Suppressor macrophage treated with lipopolysaccharide for 4 hours (primary cell): ENCODE measurements at regions not wholly inside any gene's neighbourhood (a gene's known extent, or its start where the extent isn't known, plus 50 kb on each side); places are given as distances from the start of the nearest gene placed in this dataset.
"Not testable (repeated sequence)": the region's sequence is repeated elsewhere in the genome, so short reads cannot be mapped to it uniquely, and the experiment has no call there.

ENCODE experiments used
- DNase-seq: peaks from one replicate; pipeline ENCODE4 v3.0.0-alpha.2; 2020

DNA sequence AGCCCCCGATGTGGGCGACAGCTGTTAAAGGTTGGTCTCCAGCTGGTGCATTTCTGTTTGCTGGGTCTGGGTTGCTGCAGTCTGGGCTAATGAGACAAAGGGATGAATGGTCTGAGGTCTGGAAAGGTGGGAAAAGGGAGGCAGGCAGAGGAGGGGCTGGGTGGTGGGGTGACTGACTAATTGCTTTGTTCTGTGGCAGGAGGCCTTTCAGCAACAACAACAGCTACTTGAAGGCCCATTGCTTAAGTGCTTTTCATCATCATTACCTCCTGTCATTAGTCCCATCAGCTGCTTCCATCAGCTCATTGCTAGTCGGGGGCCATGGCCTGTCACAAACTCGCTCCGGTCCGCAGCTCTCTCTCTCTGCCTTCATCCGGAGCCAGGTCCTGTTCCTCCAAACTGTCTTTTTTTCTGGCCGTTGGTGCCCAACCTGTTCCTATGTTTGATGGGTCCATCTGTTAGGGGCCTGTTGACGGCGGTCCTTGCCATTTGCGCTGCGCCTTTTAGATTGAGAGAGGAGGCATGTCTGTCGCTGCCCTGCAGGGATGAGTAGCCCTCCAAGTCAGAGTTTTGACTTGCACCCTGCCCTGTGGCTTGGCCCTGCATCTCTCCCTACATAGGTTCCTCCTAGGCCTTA, 105.6 kb upstream of the PLXNA2 start:
- DNase-seq = no peak

DNA sequence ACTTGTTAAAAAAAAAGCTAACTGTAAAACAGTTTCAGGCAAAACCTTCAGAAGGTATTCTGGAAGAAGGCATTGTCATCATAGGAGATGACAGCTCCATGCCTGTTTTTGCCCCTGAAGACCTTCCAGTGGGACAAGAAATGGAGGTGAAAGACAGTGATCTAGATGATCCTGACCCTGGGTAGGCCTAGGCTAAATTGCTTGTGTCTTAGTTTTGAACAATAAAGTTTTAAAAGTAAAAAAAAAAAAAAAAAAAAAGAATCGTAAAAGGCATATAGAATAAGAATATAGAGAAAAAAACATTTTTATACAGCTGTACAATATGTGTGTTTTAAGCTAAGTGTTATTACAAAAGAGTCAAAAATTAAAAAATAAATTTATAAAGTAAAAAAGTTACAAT, 106.6 kb upstream of the PLXNA2 start:
- no peak for DNase-seq

DNA sequence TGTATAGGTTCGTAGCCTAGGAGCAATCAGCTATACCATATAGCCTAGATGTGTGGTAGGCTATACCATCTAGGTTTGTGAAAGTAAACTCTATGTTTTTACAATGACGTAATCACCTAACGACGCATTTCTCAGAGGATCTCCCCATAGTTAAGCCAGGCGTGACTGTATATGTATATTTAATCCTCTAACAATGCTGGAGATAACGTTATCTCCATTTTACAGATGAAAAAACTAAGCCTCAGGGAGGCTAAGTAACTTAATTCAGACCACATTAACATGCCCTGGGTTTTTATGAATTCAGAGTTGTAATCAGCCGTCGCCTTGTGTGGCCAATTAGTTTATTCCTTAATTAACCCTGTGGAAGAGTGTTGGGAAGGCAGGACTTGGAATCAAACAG, 107.7 kb upstream of the PLXNA2 start:
- DNase-seq = no peak

DNA sequence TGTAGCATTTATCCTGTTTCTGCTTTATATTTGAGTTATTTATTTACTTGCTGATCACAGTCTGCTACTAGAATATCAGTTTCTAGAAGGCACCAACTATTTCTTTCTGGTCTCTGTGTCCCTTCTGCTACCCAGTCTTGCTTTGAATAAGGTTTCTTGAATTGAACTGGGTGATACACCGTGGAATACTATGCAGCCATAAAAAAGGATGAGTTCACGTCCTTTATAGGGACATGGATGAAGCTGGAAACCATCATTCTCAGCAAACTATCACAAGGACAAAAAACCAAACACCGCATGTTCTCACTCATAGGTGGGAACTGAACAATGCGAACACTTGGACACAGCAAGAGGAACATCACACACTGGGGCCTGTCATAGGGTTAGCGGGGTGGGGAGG, 109.6 kb upstream of the PLXNA2 start:
- DNase-seq = not testable (repeated sequence)

DNA sequence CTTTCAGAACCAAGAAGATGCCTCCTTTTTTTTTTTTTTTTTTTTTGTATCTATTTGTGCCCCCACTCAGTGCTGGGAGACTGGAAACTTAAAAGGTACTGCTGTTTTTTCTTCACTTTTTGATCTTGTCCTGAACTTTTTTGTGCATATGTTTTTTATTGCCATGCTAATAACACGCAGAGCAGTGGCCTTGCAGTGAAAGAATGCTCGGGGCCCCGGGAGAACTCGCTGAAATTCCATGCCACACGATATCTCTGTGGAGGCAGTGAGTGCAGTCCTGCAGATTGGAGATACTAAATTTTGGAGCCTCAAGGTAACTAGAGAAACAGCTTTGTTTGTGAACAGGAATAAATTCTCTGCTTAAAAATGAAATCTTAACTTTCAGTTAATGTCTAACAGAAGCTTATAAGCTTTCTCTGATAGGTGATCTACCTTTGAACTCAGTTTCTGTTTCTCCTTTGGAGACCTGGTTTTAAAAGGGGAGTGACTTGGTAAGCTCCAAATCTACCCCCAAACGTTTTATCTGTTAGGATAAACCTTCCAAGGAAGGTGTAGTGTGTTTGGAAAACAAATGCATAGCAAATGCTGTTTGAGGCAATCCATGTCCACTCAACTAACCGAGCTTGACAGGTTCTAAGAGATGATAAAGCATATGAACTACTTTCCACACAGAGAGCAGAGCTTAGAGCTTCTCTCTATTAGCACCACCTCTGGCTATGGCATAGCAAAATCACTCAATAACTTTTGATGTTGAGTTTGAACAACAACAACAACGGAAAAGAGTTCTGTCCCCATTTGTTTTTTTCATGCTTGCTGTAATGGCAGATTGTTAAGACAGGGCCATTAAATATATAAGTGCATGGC, 113.7 kb upstream of the PLXNA2 start:
- DNase-seq = no peak

DNA sequence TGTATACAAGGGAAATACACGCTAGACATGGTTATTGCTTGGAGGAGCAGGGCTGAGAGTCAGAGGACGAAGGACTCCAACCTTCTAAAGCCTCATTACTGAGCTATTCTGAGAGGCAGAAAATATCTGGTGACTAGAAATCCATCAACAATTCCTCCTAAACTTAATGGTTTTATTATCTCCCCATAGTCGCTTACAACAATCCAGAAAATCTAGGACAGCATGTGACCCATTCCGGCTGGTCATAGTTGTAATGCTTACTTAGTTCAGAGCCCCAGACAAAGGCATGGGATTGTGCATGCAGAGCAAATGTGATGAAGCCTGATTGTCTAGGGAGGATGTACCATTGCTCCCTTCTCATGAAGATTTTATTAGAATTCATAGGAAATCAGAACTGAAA, 114.5 kb upstream of the PLXNA2 start:
- DNase-seq = no peak

DNA sequence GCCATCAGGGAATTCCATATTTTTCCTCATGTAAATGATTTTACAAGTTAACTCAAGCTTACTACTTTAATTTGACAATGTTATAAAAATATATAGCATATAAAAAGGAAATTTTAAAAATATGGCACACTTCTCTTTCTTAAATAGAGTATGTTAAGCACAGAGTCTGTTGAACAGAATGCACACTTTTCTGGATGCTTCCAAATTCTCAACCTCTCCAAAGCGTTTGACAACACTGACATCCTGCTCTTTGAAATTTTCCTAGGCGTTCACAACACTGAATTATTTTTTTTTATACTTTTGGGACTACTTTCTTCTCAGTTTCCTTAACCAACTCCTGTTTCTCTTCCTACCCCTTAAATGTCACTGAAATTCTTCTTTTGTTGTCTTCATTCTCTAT, 117.8 kb upstream of the PLXNA2 start:
- DNase-seq = no peak

DNA sequence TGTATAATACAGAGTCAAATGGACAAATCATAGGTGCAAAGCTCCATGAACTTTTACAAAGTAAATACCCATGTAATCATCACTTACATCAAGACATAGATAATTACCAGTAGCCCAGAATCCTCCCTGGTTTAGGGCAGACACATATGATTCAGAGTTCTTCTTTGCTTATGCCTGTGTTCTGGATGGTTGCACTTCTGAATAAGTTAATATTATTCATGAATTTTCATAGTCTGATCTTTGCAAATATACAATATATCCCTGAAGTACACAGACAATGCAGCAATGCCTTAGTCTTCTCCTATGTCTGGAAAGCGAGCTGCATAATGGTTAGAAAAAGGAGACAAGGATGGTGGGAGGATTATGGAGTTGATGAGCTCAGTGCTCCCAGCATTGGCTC, 122.4 kb upstream of the PLXNA2 start:
- no peak for DNase-seq

DNA sequence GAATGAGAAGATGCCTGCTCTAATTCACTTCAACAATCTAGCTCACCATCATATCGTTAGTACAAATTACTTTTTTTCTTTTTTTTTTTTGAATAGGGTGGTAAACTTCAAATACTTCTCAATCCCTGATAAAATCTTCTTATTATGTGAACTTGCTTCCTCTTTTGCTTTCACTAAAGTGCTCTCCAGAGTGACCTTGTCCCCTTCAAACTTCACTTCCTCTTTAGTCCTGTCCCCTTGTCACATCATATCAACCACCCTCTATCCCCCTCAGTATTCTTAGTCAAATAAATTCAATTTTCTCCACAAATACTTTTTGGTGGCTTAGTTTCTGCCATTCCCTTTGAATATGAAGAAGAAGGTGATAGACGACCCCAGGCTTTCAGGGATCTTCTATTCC, 124.9 kb upstream of the PLXNA2 start:
- no peak for DNase-seq

DNA sequence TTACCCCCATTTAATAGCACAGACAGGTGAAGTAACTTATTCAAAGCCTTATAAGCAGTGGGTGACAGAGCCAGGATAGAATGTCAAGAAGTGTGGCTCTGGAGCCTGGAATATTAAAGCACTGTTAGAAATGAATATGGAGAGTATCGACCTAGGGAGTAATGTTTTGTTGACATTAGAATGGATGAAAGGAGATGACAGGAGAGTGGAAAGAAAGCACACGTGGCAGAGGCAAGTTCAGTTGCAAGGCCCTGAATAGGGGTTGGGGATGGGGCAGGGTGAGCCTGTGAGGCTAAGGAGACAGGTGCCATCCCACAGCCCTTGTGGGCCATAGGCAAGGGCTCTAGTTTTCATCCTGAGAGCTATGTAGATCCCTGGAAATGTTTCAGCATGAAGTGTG, 125.5 kb upstream of the PLXNA2 start:
- DNase-seq = no peak

DNA sequence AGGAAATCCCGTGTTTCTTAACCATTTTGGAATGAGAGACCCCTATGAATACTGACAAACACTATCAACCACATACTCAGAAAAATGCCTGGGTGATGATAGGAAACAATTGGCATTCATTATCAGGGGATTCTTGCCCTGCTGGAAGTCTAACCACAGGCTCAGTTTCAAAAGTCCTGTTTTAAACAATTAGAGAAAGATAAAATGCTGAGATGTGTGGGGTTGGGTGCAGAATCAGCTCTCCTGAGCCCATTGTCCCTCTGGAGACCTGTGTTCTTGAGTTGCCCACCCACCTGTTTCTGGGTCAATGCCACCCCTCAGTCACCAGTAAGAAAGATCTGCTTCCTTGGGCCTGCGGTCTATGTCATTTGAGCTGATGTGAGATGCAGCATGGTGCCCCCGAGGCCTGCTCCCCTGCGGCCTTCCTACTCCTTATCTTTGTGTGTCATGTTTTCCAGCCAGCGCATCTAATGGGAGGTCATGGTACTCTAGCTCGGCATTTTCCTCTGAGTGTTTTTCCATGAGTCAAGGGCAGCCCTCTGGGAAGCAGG, 130.3 kb upstream of the PLXNA2 start:
- DNase-seq = no peak

DNA sequence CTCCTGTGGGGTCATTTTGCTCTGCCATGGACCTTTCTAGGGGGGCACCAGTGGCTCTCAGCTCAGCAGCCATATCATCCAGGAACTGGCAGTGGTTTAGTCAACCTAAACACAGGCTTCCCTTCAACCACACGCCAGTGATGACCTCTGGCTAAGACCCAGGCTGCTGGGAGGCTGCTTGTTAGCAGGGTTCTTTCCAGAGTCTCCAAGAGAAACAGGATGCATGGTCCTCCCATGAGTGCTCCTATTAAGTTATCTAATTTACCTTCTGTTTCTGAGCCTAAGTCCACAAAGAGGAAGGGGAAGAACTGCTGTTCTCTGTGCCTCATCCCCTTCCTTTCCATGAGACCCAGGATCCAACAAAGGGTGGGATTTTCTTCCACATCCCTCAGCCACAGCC, 137.3 kb upstream of the PLXNA2 start:
- DNase-seq = no peak

DNA sequence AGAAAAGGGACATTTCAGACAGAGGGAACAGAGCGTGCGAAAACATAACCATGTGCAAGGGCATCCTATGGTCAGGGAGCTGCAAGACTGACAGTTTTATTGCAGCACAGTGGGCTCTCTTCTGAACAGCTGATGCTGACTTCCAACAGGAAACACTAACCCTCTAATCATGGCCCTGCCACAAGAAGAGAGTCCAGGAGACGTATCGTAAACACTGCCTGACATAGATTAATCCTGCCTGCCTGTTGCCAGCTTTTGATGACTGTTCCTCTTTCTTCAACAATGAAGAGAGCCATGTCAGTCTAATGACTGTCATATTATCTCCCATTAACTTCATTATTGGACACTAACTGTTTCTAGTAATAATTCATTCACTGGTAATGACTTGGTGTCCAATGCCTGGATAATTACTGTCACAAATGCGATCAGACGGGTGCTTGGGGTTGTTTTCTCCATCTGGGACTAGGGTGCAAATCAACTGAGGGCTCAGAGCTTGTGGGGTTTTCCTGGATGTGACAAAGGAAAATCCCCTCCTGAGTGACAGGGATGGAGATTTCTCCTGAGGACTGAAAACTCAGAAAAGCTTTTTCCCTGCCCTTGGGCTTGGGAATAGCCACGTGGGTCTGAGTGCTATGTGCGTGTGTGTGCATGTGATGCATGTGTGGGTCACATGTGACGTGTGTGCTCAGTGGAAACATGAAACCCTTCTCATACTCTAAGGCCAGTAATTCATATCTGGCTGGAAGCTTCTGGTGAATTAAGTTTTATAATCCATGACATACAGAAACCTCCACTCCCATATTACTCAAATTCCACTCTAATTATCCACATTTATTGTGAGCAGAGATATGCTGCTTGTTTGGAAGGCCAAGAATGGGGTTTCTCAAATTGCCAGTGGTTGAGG, 144.0 kb upstream of the PLXNA2 start:
- DNase-seq = no peak

DNA sequence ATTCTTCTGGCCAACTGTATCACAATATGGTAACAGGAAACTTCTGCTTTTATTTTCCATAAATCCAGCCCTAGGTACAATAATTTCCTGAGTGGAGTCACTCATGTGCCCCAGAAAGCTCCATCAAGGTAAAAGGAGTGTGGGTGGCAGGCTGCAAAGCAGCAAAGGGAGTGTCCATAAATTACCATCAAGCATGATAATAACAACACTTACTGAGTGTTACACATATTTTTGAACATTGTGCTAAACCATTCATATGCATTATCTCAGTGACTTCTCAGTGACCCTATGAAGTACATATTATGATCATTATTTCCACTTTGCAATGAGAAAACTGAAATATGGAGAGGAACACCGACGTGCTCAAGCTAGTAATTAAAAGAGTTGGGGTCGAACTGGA, 149.2 kb upstream of the PLXNA2 start:
- no peak for DNase-seq

DNA sequence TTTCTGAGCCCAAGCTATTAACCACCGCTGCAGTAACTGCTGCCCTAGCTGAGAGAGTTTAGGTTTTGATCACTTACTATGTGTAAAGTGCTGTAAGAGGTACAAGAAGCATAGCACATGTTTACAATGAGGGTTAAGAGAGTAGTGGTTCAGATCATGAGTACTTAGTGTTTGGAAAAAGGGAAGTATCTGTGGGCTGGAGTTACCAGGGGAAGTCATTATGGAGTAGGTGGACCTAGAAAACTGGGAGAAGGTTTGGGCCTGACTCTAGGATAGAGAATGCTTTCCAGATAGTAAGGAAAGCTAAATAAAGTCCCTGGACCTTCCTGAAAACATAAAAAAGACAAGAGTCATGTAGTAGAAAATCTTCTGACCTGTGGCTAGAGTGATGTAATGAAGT, 149.6 kb upstream of the PLXNA2 start:
- peak; percentile 9 for DNase-seq

DNA sequence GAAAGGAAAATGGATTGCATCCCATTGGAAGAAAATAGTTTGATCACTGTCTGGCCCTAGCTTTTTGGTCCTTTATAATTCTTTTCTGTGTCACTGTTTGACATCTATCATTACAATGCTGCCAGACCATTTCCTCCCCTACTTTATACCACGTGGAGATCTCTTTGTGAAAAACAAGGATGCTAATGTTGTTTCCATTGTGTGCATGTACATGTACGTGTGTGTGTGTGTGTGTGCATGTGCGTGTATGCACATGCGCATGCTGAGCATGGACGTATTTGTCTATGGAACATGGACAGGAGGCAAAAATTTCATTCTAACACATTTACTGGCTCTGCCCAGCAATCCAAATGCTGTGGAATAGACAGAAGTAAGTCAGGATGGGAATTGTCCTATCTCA, 153.1 kb upstream of the PLXNA2 start:
- no peak for DNase-seq

DNA sequence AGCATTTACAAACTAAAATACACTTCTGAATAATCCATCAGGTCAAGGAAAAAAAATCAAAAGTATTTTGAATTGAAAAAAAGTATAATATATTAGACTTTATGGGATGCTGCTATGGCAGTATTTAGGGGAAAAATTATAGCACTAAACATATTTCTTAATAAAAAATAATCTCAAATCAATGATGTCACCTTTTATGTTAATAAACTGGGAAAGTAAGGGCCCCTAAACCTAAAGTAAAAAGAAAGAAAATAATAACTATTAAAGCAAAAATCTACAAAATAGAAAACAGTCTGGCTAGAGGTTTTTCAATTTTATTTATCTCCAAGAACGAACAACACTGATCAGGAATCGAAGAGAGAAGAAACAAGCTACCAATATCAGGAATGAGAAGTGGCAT, 160.8 kb upstream of the PLXNA2 start:
- DNase-seq = no peak

DNA sequence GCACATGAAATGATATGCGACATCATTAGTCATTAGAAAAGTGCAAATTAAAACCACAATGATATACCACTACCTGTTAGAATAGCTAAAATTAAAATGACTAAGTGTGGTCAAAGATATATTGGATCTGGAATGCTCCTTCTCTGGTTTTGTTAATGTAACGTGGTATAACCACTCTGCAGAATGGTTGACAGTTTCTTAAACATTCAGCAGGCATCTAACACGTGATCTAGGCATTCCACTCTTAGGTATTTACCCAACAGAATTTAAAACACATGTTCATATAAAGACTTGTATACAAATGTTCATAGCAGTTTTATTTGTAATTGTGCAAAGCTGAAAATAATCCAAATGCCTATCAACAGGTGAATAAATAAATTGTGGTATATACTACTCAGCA, 165.0 kb upstream of the PLXNA2 start:
- DNase-seq = no peak

DNA sequence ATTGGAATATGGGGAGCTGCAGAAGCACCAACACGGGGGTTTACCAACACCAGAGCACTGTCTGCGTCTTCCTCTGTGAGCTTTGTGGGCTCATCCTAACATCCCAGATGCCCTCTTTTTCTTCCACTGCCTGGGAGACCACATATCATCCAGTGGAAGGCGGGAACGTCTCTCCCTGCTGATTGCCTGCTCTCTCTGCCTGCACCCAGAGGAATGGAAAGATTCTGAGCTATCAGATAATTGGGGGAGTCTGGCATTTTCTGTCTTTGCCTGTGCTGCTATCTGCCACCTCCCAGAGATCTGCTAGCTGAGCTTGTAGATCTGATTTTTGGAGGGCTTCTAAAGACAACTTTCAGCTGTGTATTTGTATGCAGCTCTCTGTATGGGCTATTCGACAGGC, 166.2 kb upstream of the PLXNA2 start:
- no peak for DNase-seq

DNA sequence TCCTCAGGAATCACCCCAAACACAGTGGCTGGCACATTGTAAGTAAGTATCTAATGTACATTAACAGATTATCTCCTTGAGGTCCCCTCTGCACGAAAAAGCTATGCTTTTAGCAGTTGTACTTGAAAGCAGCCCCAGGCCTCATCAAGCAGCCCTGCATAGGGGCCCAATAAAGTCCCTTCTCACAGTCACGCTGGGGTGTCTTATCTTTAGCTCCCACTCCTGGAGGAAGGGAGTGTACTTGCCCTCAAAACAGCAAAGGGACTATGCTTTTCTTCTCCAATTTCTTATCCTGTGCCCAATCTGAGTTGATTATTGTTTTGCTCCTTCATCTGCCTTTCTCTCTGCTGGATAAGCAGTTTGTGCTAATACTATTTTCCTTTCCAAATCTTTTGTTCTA, 168.8 kb upstream of the PLXNA2 start:
- DNase-seq = no peak

DNA sequence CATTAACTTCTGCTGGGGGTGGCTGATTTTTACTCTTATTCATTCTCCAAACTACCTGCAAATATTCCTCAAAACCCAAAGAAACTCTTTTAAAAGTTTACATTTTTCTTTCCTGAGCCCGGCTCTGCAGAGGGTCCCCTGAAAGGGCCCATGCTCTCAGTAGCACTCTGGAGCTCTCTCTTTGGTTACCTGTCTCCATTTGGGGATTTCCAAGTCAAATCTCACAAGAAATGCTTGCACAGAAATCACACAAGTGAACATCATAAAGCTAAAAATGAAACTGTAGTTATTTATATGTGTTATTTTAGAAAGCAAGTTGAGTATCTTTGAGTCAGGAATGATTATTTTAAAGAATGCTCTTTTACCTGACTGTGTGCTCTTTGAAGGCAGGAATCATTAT, 174.5 kb upstream of the PLXNA2 start:
- DNase-seq = no peak

DNA sequence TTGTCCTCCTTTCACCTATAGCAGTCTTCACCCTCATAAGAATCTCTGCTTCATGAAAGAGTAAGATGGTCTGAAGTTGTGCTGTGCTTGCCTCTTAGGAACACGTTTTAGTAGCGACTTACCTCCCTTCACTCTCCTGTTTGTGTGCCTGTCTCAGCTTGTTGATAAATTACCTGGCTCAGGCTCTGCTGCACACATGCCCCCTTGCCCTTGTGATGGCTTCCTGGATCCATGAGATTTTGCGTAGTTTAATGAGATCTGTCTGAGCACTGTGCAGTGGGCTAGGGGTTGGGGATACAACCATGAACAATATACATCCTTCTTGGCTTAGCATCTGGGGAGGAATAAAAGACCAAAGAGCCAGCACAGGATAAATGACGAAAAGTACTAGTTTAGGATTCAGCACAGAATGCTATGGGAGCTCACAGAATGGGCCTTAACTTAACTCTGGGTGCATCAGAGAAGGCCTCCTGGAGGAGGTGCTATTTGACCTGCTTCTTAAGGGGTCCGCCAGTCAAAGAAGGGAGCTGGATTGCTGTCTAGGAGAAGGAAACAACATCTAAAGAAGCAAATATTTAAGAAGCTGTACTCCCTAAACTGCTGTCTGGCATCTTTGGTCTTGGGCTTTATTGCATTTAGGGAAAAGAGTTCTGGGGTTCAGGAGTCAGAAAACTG, 175.7 kb upstream of the PLXNA2 start:
- DNase-seq = no peak

DNA sequence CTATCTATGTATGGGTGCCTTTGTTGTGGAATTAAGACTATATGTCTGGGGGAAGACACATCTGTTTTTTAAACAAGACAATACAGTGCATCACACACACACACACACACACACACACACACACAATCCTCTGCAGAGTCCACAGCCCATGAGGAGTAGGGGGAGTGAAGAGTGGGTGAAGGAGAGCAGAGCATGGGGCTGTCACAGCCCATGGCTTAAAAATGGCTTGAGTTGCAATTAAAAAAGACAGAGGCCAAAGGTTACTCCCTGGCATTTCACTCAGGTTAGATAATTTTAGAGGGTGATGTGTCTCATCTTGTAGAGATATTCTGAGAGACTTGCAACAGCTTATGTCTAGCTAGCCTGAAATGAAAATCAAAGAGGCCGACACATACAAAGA, 176.5 kb upstream of the PLXNA2 start:
- no peak for DNase-seq
